ENCODE measurements at regions not wholly inside any gene's neighbourhood (a gene's known extent, or its start where the extent isn't known, plus 50 kb on each side); places are given as distances from the start of the nearest gene placed in this dataset.

DNA sequence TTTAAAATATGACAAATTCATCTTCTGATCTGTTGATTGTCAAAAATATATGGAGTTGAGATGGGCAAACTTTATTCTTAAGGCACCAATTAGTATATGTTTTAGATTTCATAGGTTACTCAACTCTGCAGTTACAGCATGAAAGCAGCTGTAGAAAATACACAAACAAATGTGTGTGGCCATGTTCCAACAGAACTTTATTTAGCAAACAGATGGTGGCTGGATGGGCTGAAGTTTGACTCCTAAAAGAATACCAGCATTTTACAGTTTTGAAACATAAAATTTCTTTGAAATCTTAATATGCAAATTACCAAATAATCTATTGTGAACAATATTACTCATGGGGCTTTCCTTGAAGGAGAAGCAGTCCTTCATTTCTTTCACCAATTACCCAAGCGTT lies 1206.0 kb upstream of the LRRTM3 start:
- ATAC-seq (no peak), DNase-seq (ENCODE audit: low spot score) (no peak)
- Mint-ChIP-seq H3K36me3 (ENCODE audit: low read depth) (no peaks in the 10 kb centered on the region), H3K4me1 (no peaks in the 10 kb centered on the region), H3K27me3 (ENCODE audit: insufficient read depth, low read depth, poor library complexity) (no peaks in the 10 kb centered on the region), H3K27ac (no peak overlapping the region), H3K9me3 (no peaks in the 10 kb centered on the region), H3K4me3 (no peak overlapping the region)
- no peaks in the 10 kb centered on the region for H3F3A ChIP-seq (replicated peaks; ENCODE audit: low read depth)
- no peaks in the 10 kb centered on the region for H3K79me2 ChIP-seq (replicated peaks; ENCODE audit: insufficient read depth)
- no peaks in the 10 kb centered on the region for H3K9me2 ChIP-seq (ENCODE audit: insufficient read depth)
- no peaks in the 10 kb centered on the region for H3K36me3 ChIP-seq (ENCODE audit: insufficient read depth)
- H2AFZ ChIP-seq = no peak overlapping the region
- no peak overlapping the region for H3K4me3 ChIP-seq
- no peak overlapping the region for H3K27ac ChIP-seq (ENCODE audit: low read depth)
- no peaks in the 10 kb centered on the region for H3K4me1 ChIP-seq (ENCODE audit: insufficient read depth)
- no peak overlapping the region for H3K4me2 ChIP-seq
- no peaks in the 10 kb centered on the region for H4K20me1 ChIP-seq (replicated peaks; ENCODE audit: insufficient read depth)
- TF ChIP-seq EZH2phosphoT487 (IDR thresholded peaks at IDR 0.05; ENCODE audit: unreplicated experiment) = no peak
- TF ChIP-seq, protein P1, sequence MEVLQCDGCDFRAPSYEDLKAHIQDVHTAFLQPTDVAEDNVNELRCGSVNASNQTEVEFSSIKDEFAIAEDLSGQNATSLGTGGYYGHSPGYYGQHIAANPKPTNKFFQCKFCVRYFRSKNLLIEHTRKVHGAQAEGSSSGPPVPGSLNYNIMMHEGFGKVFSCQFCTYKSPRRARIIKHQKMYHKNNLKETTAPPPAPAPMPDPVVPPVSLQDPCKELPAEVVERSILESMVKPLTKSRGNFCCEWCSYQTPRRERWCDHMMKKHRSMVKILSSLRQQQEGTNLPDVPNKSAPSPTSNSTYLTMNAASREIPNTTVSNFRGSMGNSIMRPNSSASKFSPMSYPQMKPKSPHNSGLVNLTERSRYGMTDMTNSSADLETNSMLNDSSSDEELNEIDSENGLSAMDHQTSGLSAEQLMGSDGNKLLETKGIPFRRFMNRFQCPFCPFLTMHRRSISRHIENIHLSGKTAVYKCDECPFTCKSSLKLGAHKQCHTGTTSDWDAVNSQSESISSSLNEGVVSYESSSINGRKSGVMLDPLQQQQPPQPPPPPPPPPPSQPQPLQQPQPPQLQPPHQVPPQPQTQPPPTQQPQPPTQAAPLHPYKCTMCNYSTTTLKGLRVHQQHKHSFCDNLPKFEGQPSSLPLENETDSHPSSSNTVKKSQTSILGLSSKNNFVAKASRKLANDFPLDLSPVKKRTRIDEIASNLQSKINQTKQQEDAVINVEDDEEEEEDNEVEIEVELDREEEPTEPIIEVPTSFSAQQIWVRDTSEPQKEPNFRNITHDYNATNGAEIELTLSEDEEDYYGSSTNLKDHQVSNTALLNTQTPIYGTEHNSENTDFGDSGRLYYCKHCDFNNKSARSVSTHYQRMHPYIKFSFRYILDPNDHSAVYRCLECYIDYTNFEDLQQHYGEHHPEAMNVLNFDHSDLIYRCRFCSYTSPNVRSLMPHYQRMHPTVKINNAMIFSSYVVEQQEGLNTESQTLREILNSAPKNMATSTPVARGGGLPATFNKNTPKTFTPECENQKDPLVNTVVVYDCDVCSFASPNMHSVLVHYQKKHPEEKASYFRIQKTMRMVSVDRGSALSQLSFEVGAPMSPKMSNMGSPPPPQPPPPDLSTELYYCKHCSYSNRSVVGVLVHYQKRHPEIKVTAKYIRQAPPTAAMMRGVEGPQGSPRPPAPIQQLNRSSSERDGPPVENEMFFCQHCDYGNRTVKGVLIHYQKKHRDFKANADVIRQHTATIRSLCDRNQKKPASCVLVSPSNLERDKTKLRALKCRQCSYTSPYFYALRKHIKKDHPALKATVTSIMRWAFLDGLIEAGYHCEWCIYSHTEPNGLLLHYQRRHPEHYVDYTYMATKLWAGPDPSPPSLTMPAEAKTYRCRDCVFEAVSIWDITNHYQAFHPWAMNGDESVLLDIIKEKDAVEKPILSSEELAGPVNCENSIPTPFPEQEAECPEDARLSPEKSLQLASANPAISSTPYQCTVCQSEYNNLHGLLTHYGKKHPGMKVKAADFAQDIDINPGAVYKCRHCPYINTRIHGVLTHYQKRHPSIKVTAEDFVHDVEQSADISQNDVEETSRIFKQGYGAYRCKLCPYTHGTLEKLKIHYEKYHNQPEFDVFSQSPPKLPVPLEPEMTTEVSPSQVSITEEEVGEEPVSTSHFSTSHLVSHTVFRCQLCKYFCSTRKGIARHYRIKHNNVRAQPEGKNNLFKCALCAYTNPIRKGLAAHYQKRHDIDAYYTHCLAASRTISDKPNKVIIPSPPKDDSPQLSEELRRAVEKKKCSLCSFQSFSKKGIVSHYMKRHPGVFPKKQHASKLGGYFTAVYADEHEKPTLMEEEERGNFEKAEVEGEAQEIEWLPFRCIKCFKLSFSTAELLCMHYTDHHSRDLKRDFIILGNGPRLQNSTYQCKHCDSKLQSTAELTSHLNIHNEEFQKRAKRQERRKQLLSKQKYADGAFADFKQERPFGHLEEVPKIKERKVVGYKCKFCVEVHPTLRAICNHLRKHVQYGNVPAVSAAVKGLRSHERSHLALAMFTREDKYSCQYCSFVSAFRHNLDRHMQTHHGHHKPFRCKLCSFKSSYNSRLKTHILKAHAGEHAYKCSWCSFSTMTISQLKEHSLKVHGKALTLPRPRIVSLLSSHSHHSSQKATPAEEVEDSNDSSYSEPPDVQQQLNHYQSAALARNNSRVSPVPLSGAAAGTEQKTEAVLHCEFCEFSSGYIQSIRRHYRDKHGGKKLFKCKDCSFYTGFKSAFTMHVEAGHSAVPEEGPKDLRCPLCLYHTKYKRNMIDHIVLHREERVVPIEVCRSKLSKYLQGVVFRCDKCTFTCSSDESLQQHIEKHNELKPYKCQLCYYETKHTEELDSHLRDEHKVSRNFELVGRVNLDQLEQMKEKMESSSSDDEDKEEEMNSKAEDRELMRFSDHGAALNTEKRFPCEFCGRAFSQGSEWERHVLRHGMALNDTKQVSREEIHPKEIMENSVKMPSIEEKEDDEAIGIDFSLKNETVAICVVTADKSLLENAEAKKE (CRISPR knock-in tag; IDR thresholded peaks at IDR 0.05) = no peak
- no peak for TF ChIP-seq ZNF114 (CRISPR knock-in tag; IDR thresholded peaks at IDR 0.05)
- no peak for TF ChIP-seq ZNF331 (CRISPR knock-in tag; IDR thresholded peaks at IDR 0.05; ENCODE audit: low read depth)
- no peak for TF ChIP-seq STAT1 (IDR thresholded peaks at IDR 0.05; ENCODE audit: unreplicated experiment)
- TF ChIP-seq CREB1 (CRISPR knock-in tag; IDR thresholded peaks at IDR 0.05; ENCODE audit: low read depth) = no peak
- no peak for TF ChIP-seq EZH2 (IDR thresholded peaks at IDR 0.05; ENCODE audit: low read depth, unreplicated experiment)
- TF ChIP-seq, protein P2, sequence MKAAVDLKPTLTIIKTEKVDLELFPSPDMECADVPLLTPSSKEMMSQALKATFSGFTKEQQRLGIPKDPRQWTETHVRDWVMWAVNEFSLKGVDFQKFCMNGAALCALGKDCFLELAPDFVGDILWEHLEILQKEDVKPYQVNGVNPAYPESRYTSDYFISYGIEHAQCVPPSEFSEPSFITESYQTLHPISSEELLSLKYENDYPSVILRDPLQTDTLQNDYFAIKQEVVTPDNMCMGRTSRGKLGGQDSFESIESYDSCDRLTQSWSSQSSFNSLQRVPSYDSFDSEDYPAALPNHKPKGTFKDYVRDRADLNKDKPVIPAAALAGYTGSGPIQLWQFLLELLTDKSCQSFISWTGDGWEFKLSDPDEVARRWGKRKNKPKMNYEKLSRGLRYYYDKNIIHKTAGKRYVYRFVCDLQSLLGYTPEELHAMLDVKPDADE (IDR thresholded peaks at IDR 0.05) = no peak
- no peak for TF ChIP-seq POLR2AphosphoS5 (IDR thresholded peaks at IDR 0.05; ENCODE audit: low read depth)
- TF ChIP-seq NANOG (IDR thresholded peaks at IDR 0.05; ENCODE audit: borderline replicate concordance) = no peak
- TF ChIP-seq, protein P3, sequence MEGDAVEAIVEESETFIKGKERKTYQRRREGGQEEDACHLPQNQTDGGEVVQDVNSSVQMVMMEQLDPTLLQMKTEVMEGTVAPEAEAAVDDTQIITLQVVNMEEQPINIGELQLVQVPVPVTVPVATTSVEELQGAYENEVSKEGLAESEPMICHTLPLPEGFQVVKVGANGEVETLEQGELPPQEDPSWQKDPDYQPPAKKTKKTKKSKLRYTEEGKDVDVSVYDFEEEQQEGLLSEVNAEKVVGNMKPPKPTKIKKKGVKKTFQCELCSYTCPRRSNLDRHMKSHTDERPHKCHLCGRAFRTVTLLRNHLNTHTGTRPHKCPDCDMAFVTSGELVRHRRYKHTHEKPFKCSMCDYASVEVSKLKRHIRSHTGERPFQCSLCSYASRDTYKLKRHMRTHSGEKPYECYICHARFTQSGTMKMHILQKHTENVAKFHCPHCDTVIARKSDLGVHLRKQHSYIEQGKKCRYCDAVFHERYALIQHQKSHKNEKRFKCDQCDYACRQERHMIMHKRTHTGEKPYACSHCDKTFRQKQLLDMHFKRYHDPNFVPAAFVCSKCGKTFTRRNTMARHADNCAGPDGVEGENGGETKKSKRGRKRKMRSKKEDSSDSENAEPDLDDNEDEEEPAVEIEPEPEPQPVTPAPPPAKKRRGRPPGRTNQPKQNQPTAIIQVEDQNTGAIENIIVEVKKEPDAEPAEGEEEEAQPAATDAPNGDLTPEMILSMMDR (conservative IDR thresholded peaks at IDR 0.05; ENCODE audit: low read depth in 2 of 2) = no peak
- TF ChIP-seq JUNB (IDR thresholded peaks at IDR 0.05; ENCODE audit: unreplicated experiment) = no peak
- TF ChIP-seq, protein P4, sequence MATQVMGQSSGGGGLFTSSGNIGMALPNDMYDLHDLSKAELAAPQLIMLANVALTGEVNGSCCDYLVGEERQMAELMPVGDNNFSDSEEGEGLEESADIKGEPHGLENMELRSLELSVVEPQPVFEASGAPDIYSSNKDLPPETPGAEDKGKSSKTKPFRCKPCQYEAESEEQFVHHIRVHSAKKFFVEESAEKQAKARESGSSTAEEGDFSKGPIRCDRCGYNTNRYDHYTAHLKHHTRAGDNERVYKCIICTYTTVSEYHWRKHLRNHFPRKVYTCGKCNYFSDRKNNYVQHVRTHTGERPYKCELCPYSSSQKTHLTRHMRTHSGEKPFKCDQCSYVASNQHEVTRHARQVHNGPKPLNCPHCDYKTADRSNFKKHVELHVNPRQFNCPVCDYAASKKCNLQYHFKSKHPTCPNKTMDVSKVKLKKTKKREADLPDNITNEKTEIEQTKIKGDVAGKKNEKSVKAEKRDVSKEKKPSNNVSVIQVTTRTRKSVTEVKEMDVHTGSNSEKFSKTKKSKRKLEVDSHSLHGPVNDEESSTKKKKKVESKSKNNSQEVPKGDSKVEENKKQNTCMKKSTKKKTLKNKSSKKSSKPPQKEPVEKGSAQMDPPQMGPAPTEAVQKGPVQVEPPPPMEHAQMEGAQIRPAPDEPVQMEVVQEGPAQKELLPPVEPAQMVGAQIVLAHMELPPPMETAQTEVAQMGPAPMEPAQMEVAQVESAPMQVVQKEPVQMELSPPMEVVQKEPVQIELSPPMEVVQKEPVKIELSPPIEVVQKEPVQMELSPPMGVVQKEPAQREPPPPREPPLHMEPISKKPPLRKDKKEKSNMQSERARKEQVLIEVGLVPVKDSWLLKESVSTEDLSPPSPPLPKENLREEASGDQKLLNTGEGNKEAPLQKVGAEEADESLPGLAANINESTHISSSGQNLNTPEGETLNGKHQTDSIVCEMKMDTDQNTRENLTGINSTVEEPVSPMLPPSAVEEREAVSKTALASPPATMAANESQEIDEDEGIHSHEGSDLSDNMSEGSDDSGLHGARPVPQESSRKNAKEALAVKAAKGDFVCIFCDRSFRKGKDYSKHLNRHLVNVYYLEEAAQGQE (IDR thresholded peaks at IDR 0.05; ENCODE audit: unreplicated experiment) = no peak
- no peaks in the 10 kb centered on the region for H3K27me3 ChIP-seq (ENCODE audit: insufficient read depth)
